Left lung (tissue), 4 donors: ENCODE measurements at regions not wholly inside any gene's neighbourhood (a gene's known extent, or its start where the extent isn't known, plus 50 kb on each side); places are given as distances from the start of the nearest gene placed in this dataset.

Source experiments
- ATAC-seq: fragments of 200-7000 bp; cut with Tn5 transposase; one replicate; pipeline ENCODE4 v1.9.1; 2020; ENCODE audit warnings: moderate library complexity
- DNase-seq, 4 donors: peaks; one replicate each; pipeline ENCODE4 v3.0.0-alpha.2; 2013 to 2020
- H3K27ac ChIP-seq, 2 donors: fragments of 200-600 bp; sonication (generic) in 1 of 2; one replicate each; pipeline versions ENCODE4 v1.5.0 to v1.8.0; 2020 to 2021
- H3K27me3 ChIP-seq, 2 donors: fragments of 200-600 bp; sonication (generic) in 1 of 2; one replicate each; pipeline versions ENCODE4 v1.5.0 to v1.8.0; 2020 to 2021
- H3K36me3 ChIP-seq, 2 donors: fragments of 200-600 bp; sonication (generic) in 1 of 2; one replicate each; pipeline versions ENCODE4 v1.5.0 to v1.8.0; 2020 to 2021
- H3K4me1 ChIP-seq, 2 donors: fragments of 200-600 bp; one replicate each; pipeline ENCODE4 v1.8.0; 2021
- H3K4me3 ChIP-seq, 2 donors: fragments of 200-600 bp; sonication (generic) in 1 of 2; one replicate each; pipeline versions ENCODE4 v1.5.0 to v1.8.0; 2020 to 2021; ENCODE audit warnings: mild to moderate bottlenecking in 1 of 2
- H3K9me3 ChIP-seq, 2 donors: fragments of 200-600 bp; sonication (generic) in 1 of 2; one replicate each; pipeline versions ENCODE4 v1.5.0 to v1.8.0; 2020 to 2021
- intact Hi-C, 2 donors: fragments of 100-400 bp; cut with DNase I; formaldehyde crosslinking; loops; one replicate each; pipeline versions ENCODE4 v1.11.2 to v1.14.2; 2022
- TF ChIP-seq, protein P1 (sequence below), 2 donors: fragments of 200-600 bp; sonication (generic) in 1 of 2; IDR thresholded peaks; one replicate each; pipeline versions ENCODE4 v1.5.0 to v1.8.0; 2021; ENCODE audit warnings: antibody characterized with exemption in 2 of 2
- donor health status: DM: no; HTN: yes; CAD: no.
- donor health status: DM: no; HTN: no; CAD: no.

DNA sequence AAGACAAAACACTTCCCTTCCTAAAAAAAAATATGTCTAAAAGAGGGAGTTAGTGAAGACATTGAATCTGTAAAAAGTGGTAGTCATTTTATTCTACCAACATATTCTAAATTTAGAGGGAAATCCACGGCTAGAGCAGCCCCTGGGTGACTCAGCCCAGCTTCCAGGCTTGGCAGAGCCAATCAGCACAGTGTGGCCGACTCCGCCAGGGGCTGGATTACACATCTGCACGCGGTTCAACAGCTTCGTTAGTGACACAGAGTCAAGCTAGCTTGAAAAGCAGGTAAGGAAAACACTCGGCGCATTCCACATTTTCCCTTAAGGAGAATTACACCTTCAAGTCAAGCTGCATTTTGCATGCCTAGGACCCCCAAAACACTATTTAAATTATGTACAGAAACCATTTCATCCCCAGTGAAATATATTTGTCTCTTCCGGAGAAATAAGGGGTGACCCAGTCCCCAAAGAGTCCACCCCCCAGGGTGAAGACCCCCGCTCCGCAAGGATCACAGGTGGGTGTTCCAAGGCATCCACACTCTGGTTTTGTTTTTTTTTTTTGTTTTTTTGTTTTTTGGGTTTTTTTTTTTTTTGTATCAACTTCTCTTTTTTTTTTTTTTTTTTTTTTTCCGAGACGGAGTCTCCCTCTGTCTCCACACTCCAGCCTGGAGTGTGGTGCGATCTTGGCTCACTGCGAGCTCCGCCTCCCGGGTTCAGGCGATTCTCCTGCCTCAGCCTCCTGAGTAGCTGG is 58.4 kb upstream of the ARID1B start:
- DNase-seq (no peak), ATAC-seq (no peak)
- no peaks in the 10 kb centered on the region for H3K9me3 ChIP-seq
- no peak overlapping the region for H3K4me3 ChIP-seq
- H3K27ac ChIP-seq = no peak overlapping the region
- intact Hi-C loops = no loop called here
- H3K27me3 ChIP-seq = no peaks in the 10 kb centered on the region
- H3K36me3 ChIP-seq = no peaks in the 10 kb centered on the region
- TF ChIP-seq, protein P1, sequence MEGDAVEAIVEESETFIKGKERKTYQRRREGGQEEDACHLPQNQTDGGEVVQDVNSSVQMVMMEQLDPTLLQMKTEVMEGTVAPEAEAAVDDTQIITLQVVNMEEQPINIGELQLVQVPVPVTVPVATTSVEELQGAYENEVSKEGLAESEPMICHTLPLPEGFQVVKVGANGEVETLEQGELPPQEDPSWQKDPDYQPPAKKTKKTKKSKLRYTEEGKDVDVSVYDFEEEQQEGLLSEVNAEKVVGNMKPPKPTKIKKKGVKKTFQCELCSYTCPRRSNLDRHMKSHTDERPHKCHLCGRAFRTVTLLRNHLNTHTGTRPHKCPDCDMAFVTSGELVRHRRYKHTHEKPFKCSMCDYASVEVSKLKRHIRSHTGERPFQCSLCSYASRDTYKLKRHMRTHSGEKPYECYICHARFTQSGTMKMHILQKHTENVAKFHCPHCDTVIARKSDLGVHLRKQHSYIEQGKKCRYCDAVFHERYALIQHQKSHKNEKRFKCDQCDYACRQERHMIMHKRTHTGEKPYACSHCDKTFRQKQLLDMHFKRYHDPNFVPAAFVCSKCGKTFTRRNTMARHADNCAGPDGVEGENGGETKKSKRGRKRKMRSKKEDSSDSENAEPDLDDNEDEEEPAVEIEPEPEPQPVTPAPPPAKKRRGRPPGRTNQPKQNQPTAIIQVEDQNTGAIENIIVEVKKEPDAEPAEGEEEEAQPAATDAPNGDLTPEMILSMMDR (IDR thresholded peaks at IDR 0.05) = no peak
- H3K4me1 ChIP-seq = peaks cover 13 to 21% of the 10 kb centered on the region in 2 donors

DNA sequence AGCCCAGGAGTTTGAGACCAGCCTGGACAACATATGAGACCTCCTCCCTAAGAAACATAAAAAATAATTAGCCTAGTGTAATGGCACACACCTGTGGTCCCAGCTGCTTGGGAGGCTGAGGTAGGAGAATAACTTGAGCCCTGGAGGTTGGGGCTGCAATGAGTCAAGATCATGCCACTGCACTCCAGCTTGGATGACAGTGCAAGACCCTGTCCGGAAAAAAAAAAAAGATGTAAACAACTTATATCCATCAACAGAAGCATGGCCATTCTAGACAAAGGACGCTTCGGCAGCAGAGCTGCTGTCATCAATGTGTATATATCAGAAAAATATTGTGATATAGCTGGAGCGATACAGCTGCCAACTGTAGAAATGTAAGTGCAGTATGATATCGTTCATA is 59.6 kb upstream of the ARID1B start:
- no peak for ATAC-seq
- no peak for DNase-seq
- Histone ChIP-seq H3K27me3 (no peaks in the 10 kb centered on the region), H3K4me3 (no peak overlapping the region), H3K4me1 (peaks cover 13 to 21% of the 10 kb centered on the region in 2 donors), H3K9me3 (no peaks in the 10 kb centered on the region), H3K36me3 (no peaks in the 10 kb centered on the region), H3K27ac (no peak overlapping the region)
- intact Hi-C loops = no loop called here
- TF ChIP-seq, protein P1 (IDR thresholded peaks at IDR 0.05) = no peak

DNA sequence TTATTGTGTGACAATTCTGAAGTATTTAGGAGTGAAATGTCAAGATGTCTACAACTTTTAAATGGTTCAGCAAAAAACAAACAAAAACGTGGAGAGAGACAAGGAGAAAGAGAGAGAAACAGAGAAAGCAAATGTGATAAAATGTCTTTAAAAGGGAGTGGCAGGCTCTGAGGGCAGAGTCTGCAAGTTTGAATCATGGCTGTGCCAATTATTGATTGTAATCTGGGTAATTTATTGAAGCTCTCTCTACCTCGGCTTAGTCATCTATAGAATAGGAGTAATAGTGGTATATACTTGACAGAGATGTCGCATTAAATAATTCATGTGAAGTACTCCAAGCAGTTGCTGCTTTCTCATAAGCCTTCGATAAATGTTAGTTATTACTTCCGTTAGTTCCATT is 61.3 kb upstream of the ARID1B start:
- Histone ChIP-seq H3K4me3 (no peak overlapping the region), H3K4me1 (peaks cover 9 to 16% of the 10 kb centered on the region in 2 donors), H3K9me3 (no peaks in the 10 kb centered on the region), H3K27ac (no peak overlapping the region), H3K27me3 (no peaks in the 10 kb centered on the region), H3K36me3 (no peaks in the 10 kb centered on the region)
- DNase-seq (no peak), ATAC-seq (no peak)
- intact Hi-C loops = no loop called here
- TF ChIP-seq, protein P1 (IDR thresholded peaks at IDR 0.05) = no peak

GRCh38 chr6:156713548-156713947 is 63.6 kb upstream of the ARID1B start:
- intact Hi-C loops = no loop called here
- H3K4me3 ChIP-seq = no peak overlapping the region
- H3K27me3 ChIP-seq = no peaks in the 10 kb centered on the region
- no peak overlapping the region for H3K27ac ChIP-seq
- no peaks in the 10 kb centered on the region for H3K4me1 ChIP-seq
- ATAC-seq (no peak), DNase-seq (no peak)
- no peaks in the 10 kb centered on the region for H3K36me3 ChIP-seq
- H3K9me3 ChIP-seq = no peaks in the 10 kb centered on the region
- TF ChIP-seq, protein P1 (IDR thresholded peaks at IDR 0.05) = no peak

- Histone ChIP-seq H3K36me3 (no peaks in the 10 kb centered on the region), H3K27ac (no peak overlapping the region), H3K4me1 (no peaks in the 10 kb centered on the region), H3K4me3 (no peak overlapping the region), H3K9me3 (no peaks in the 10 kb centered on the region), H3K27me3 (no peaks in the 10 kb centered on the region)
- intact Hi-C loops = no loop called here
- DNase-seq (peak in 2 of 4 donors; percentile 46 to 56), ATAC-seq (no peak)
- TF ChIP-seq, protein P1 (IDR thresholded peaks at IDR 0.05) = no peak
Measured at GRCh38 chr6:156710479-156710878, 66.7 kb upstream of the ARID1B start.
